Left lung (tissue), 4 donors: ENCODE measurements at regions not wholly inside any gene's neighbourhood (a gene's known extent, or its start where the extent isn't known, plus 50 kb on each side); places are given as distances from the start of the nearest gene placed in this dataset.

Source experiments
- ATAC-seq: fragments of 200-7000 bp; cut with Tn5 transposase; one replicate; pipeline ENCODE4 v1.9.1; 2020; ENCODE audit warnings: moderate library complexity
- DNase-seq, 4 donors: peaks; one replicate each; pipeline ENCODE4 v3.0.0-alpha.2; 2013 to 2020
- H3K27ac ChIP-seq, 2 donors: fragments of 200-600 bp; sonication (generic) in 1 of 2; one replicate each; pipeline versions ENCODE4 v1.5.0 to v1.8.0; 2020 to 2021
- H3K27me3 ChIP-seq, 2 donors: fragments of 200-600 bp; sonication (generic) in 1 of 2; one replicate each; pipeline versions ENCODE4 v1.5.0 to v1.8.0; 2020 to 2021
- H3K36me3 ChIP-seq, 2 donors: fragments of 200-600 bp; sonication (generic) in 1 of 2; one replicate each; pipeline versions ENCODE4 v1.5.0 to v1.8.0; 2020 to 2021
- H3K4me1 ChIP-seq, 2 donors: fragments of 200-600 bp; one replicate each; pipeline ENCODE4 v1.8.0; 2021
- H3K4me3 ChIP-seq, 2 donors: fragments of 200-600 bp; sonication (generic) in 1 of 2; one replicate each; pipeline versions ENCODE4 v1.5.0 to v1.8.0; 2020 to 2021; ENCODE audit warnings: mild to moderate bottlenecking in 1 of 2
- H3K9me3 ChIP-seq, 2 donors: fragments of 200-600 bp; sonication (generic) in 1 of 2; one replicate each; pipeline versions ENCODE4 v1.5.0 to v1.8.0; 2020 to 2021
- CTCF ChIP-seq, 2 donors: fragments of 200-600 bp; sonication (generic) in 1 of 2; IDR thresholded peaks; one replicate each; pipeline versions ENCODE4 v1.5.0 to v1.8.0; 2021; ENCODE audit warnings: antibody characterized with exemption in 2 of 2
- intact Hi-C, 2 donors: fragments of 100-400 bp; cut with DNase I; formaldehyde crosslinking; loops; one replicate each; pipeline versions ENCODE4 v1.11.2 to v1.14.2; 2022
- donor health status: DM: no; HTN: yes; CAD: no.
- donor health status: DM: no; HTN: no; CAD: no.

- DNase-seq, result no peak
- Histone ChIP-seq H3K27me3 (no peaks in the 10 kb centered on the region), H3K36me3 (no peaks in the 10 kb centered on the region), H3K9me3 (no peaks in the 10 kb centered on the region), H3K4me1 (no peaks in the 10 kb centered on the region), H3K4me3 (no peak overlapping the region), H3K27ac (no peak overlapping the region)
- ATAC-seq, result no peak
- intact Hi-C loops, result no loop called here
- TF ChIP-seq CTCF (IDR thresholded peaks at IDR 0.05), result no peak
These were observed 548.5 kb downstream of the SLITRK1 start for GRCh38 chr13:83333614-83334388.

- TF ChIP-seq CTCF (IDR thresholded peaks at IDR 0.05), result no peak
- Histone ChIP-seq H3K27me3 (no peaks in the 10 kb centered on the region), H3K9me3 (no peaks in the 10 kb centered on the region), H3K27ac (no peak overlapping the region), H3K4me3 (no peak overlapping the region), H3K36me3 (no peaks in the 10 kb centered on the region), H3K4me1 (no peaks in the 10 kb centered on the region)
- no peak for ATAC-seq
- no peak for DNase-seq
- intact Hi-C loops, result no loop called here
These were observed 549.5 kb downstream of the SLITRK1 start for GRCh38 chr13:83332751-83333150.

DNA sequence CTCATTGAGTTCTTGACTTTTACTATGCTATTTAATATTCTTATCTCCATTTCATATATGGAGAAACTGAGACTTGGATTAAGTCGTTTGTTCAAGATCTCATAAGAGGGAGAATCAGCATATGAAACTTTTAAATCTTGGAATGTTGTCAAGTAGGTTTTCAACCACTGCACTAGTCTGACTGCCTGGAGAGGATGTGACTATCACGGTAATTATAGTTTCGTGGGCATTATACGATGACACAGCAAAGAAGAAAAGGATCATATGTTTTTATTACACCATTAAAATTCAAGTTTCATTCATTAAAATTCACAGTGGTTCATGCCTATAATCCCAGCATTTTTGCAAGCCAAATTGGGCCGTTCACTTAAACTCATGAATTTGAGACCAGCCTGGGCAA lies 555.2 kb downstream of the SLITRK1 start:
- Histone ChIP-seq H3K9me3 (peaks cover 0 to 3% of the 10 kb centered on the region in 2 donors), H3K4me1 (no peaks in the 10 kb centered on the region), H3K4me3 (no peak overlapping the region), H3K27ac (no peak overlapping the region), H3K36me3 (no peaks in the 10 kb centered on the region), H3K27me3 (no peaks in the 10 kb centered on the region)
- ATAC-seq (no peak), DNase-seq (no peak)
- intact Hi-C loops, result no loop called here
- no peak for TF ChIP-seq CTCF (IDR thresholded peaks at IDR 0.05)

- Histone ChIP-seq H3K27me3 (no peaks in the 10 kb centered on the region), H3K4me1 (no peaks in the 10 kb centered on the region), H3K4me3 (no peak overlapping the region), H3K9me3 (peaks cover 0 to 3% of the 10 kb centered on the region in 2 donors), H3K27ac (no peak overlapping the region), H3K36me3 (no peaks in the 10 kb centered on the region)
- DNase-seq (no peak), ATAC-seq (no peak)
- TF ChIP-seq CTCF (IDR thresholded peaks at IDR 0.05), result no peak
- intact Hi-C loops, result no loop called here
These were observed 557.0 kb downstream of the SLITRK1 start for GRCh38 chr13:83325125-83325853.

DNA sequence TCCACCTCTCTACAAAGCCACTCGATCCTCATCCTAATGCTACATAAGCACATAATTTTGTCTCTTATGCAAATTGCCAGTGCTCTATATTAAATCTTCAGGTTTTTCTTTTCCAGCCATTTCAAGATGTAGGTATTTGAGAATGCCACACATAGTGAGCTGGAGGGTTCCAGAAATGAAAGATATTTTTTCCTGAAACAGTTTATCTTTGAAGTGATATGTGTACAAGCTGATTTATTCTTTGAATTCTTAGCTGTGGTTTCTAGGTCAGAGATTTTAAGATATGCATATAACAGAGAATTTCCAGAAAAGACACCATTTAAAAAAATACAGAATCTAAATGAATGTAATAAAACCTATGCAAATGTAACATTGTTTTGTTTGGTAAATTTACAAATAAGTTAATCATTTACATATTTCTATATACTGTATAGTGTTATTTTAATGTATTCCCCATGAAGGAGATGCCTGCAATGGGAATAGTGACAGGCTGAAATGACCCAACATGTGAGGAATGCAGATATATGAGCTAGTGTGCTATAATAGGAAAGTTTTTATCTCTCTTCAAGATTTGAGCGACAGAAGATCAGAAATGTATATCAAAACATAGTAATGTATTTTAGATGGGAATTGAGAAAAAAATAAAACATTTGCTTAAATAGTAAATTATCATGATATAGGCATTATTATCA lies 570.2 kb downstream of the SLITRK1 start:
- Histone ChIP-seq H3K27ac (no peak overlapping the region), H3K9me3 (no peaks in the 10 kb centered on the region), H3K4me3 (no peak overlapping the region), H3K27me3 (no peaks in the 10 kb centered on the region), H3K36me3 (no peaks in the 10 kb centered on the region), H3K4me1 (no peaks in the 10 kb centered on the region)
- ATAC-seq, result no peak
- DNase-seq, result no peak
- TF ChIP-seq CTCF (IDR thresholded peaks at IDR 0.05), result no peak
- intact Hi-C loops, result no loop called here
